Heart left ventricle (tissue), 13 donors: ENCODE measurements at regions not wholly inside any gene's neighbourhood (a gene's known extent, or its start where the extent isn't known, plus 50 kb on each side); places are given as distances from the start of the nearest gene placed in this dataset.

Experiments used
- CTCF ChIP-seq, 12 donors: fragments of 200-600 bp; sonication (generic) in 4 of 12; IDR thresholded peaks; one replicate each; pipeline versions ENCODE4 v1.5.0 to v1.8.0; 2018 to 2022; ENCODE audit warnings: antibody characterized with exemption in 12 of 12, mild to moderate bottlenecking in 5 of 12
- POLR2A ChIP-seq, 2 donors: fragments of 450-650 bp; IDR thresholded peaks; one replicate each; pipeline ENCODE4 v1.6.1; 2017; ENCODE audit warnings: antibody characterized with exemption in 2 of 2, mild to moderate bottlenecking in 2 of 2, moderate library complexity in 2 of 2
- donor health status: ischemic (EF 13 %, LVEDD 7.1; RV severe dilation, severe dysfunction).
- donor health status: DM: no; HTN: yes; CAD: no.
- donor health status: DM: no; HTN: no; CAD: no.
- donor health status: ischemic (EF 25% LVEDD 6.9; RV normal size, moderate dysfunction).
- donor health status: ischemic (EF 25% LVEDD 5.7; RV mildly dilated, moderate dysfunction).
- donor health status: ischemic (EF 35%, LVEDD 5.7; RV mildly dilated, moderate dysfunction).
- donor health status: nonischemic (EF 11% LVEDD 7.7; RV severe dilation, severe dysfunction).
- donor health status: DM: yes; HTN: yes; CAD: no.
- donor health status: PGD.
- donor health status: ischemic (EF 29% LVEDD 5.4; RV normal size, mild dysfunction).
- donor health status: nonischemic (EF 23%, LVEDD 6.1; RV moderate dilation, normal function).

DNA sequence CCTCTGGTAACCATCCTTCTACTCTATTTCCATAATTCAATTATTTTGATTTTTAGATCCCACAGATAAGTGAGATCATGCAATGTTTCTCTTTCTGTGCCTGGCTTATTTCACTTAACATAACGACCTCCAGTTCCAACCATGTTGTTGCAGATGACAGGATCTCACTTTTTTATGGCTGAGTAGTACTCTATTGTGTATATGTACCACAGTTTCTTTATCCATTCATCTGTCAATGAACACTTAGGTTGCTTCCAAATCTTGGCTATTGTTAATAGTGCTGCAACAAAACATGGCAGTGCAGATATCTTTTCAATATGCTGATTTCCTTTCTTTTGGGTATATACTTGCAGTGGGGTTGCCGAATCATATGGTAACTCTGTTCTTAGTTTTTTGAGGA, 286.4 kb upstream of the C11orf87 start:
- TF ChIP-seq CTCF (IDR thresholded peaks at IDR 0.05) (no peak), POLR2A (IDR thresholded peaks at IDR 0.05) (no peak)
